ENCODE measurements at regions not wholly inside any gene's neighbourhood (a gene's known extent, or its start where the extent isn't known, plus 50 kb on each side); places are given as distances from the start of the nearest gene placed in this dataset.
"Not testable (repeated sequence)": the region's sequence is repeated elsewhere in the genome, so short reads cannot be mapped to it uniquely, and the experiment has no call there.

DNA sequence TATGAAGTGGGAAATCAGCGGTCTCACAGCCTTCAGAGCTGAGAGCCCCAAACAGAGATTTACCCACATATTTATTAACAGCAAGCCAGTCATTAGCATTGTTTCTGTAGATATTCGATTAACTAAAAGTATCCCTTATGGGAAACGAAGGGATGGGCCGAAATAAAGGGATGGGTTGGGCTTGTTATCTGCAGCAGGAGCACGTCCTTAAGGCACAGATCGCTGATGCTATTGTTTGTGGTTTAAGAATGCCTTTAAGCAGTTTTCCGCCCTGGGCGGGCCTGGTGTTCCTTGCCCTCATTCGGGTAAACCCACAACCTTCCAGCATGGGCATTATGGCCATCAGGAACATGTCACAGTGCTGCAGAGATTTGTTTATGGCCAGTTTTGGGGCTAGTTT, 580.3 kb upstream of the CHD1 start:
- not testable (repeated sequence) for H3K36me3 Mint-ChIP-seq (ENCODE audit: low read depth); H3K4me1 Mint-ChIP-seq; H3K4me3 Mint-ChIP-seq; H3K27ac Mint-ChIP-seq; H3K27me3 Mint-ChIP-seq (ENCODE audit: low read depth)
- peaks cover 13% of the 10 kb centered on the region for H3K9me3 Mint-ChIP-seq

- not testable (repeated sequence) for H3K27me3 Mint-ChIP-seq (ENCODE audit: low read depth); H3K36me3 Mint-ChIP-seq (ENCODE audit: low read depth); H3K4me3 Mint-ChIP-seq; H3K4me1 Mint-ChIP-seq; H3K27ac Mint-ChIP-seq; H3K9me3 Mint-ChIP-seq
These were observed 566.6 kb upstream of the CHD1 start for GRCh38 chr5:99495456-99495855.

GRCh38 chr5:99478450-99478849, 549.6 kb upstream of the CHD1 start:
- H3K27me3 Mint-ChIP-seq (ENCODE audit: low read depth); H3K9me3 Mint-ChIP-seq; H3K27ac Mint-ChIP-seq; H3K4me1 Mint-ChIP-seq; H3K36me3 Mint-ChIP-seq (ENCODE audit: low read depth); H3K4me3 Mint-ChIP-seq: not testable (repeated sequence)

- not testable (repeated sequence) for H3K4me1 Mint-ChIP-seq; H3K27me3 Mint-ChIP-seq (ENCODE audit: low read depth); H3K36me3 Mint-ChIP-seq (ENCODE audit: low read depth); H3K4me3 Mint-ChIP-seq; H3K9me3 Mint-ChIP-seq; H3K27ac Mint-ChIP-seq
These were observed 544.5 kb upstream of the CHD1 start for GRCh38 chr5:99473328-99473727.

GRCh38 chr5:99471726-99472125, 542.9 kb upstream of the CHD1 start:
- H3K27me3 Mint-ChIP-seq (ENCODE audit: low read depth); H3K4me1 Mint-ChIP-seq; H3K9me3 Mint-ChIP-seq; H3K27ac Mint-ChIP-seq; H3K4me3 Mint-ChIP-seq; H3K36me3 Mint-ChIP-seq (ENCODE audit: low read depth): not testable (repeated sequence)

DNA sequence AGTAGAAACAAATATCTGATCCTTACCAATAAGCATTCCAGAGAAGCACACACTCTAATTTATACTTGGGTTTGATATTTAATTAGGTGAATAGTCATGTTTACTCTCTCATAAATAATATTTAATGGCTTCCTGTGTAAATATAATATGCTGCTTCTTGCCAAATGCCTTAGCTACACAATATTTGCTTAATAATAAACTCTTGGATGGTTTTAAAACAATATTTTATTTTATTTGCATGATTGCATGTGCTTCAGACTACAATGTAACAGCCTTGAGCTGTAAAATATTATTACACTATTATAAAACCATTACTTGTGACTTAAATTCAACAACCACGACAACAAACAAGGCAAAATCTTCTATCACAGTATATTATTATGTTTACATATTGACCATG, 542.4 kb upstream of the CHD1 start:
- not testable (repeated sequence) for H3K9me3 Mint-ChIP-seq; H3K4me3 Mint-ChIP-seq; H3K27me3 Mint-ChIP-seq (ENCODE audit: low read depth); H3K4me1 Mint-ChIP-seq; H3K36me3 Mint-ChIP-seq (ENCODE audit: low read depth); H3K27ac Mint-ChIP-seq

DNA sequence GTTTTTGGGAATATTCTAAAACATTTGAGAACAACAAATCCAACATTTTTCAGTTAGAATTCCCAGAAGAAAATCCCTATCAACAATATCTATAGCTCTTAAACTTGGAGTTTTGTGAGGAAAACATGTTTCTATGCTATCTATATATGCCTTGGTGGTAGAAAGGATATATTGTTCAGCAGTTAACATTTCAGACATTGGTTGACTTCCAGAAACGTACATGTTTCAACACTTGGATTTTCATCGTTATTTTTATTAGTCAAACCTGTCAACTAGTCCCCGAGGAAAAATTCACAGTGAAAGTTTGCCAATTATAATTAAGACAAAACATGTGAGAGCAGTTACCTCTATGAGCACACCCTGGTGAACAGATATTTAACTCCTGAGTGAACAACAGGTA, 541.8 kb upstream of the CHD1 start:
- not testable (repeated sequence) for H3K36me3 Mint-ChIP-seq (ENCODE audit: low read depth); H3K27ac Mint-ChIP-seq; H3K27me3 Mint-ChIP-seq (ENCODE audit: low read depth)

GRCh38 chr5:99460701-99461100, 531.9 kb upstream of the CHD1 start:
- no peaks in the 10 kb centered on the region for H3K27me3 Mint-ChIP-seq (ENCODE audit: low read depth)
- no peak for TF ChIP-seq CTCF (IDR thresholded peaks at IDR 0.05; ENCODE audit: unreplicated experiment in 3 of 3)
- no peaks in the 10 kb centered on the region for H3K36me3 Mint-ChIP-seq (ENCODE audit: low read depth)
- H3K27ac Mint-ChIP-seq: no peak overlapping the region
- no peak overlapping the region for H3K4me3 Mint-ChIP-seq
- no peaks in the 10 kb centered on the region for H3K4me1 Mint-ChIP-seq
- H3K9me3 Mint-ChIP-seq: peaks cover 2% of the 10 kb centered on the region

More for the DNA sequence above, 541.8 kb upstream of the CHD1 start:
- not testable (repeated sequence) for H3K4me1 Mint-ChIP-seq, H3K4me3 Mint-ChIP-seq, H3K9me3 Mint-ChIP-seq

- Mint-ChIP-seq H3K27ac (no peak overlapping the region), H3K9me3 (peaks cover 2% of the 10 kb centered on the region), H3K27me3 (ENCODE audit: low read depth) (no peaks in the 10 kb centered on the region), H3K4me1 (no peaks in the 10 kb centered on the region), H3K4me3 (no peak overlapping the region), H3K36me3 (ENCODE audit: low read depth) (no peaks in the 10 kb centered on the region)
- no peak for TF ChIP-seq CTCF (IDR thresholded peaks at IDR 0.05; ENCODE audit: unreplicated experiment in 3 of 3)
These were observed 524.4 kb upstream of the CHD1 start for GRCh38 chr5:99453196-99453595.

GRCh38 chr5:99449786-99450185, 521.0 kb upstream of the CHD1 start:
- Mint-ChIP-seq H3K27ac (peak overlapping the region in 1 of 3 experiments; percentile 77), H3K9me3 (no peaks in the 10 kb centered on the region), H3K27me3 (ENCODE audit: low read depth) (no peaks in the 10 kb centered on the region), H3K4me3 (no peak overlapping the region), H3K36me3 (ENCODE audit: low read depth) (no peaks in the 10 kb centered on the region), H3K4me1 (no peaks in the 10 kb centered on the region)
- TF ChIP-seq CTCF (IDR thresholded peaks at IDR 0.05; ENCODE audit: unreplicated experiment in 3 of 3): no peak

All from nephron (organoid).